Transverse colon (tissue), 3 donors: ENCODE measurements at regions not wholly inside any gene's neighbourhood (a gene's known extent, or its start where the extent isn't known, plus 50 kb on each side); places are given as distances from the start of the nearest gene placed in this dataset.

Experiments used
- CTCF ChIP-seq, 5 experiments: fragments of 200-600 bp in 3 of 5; fragments of 450-650 bp in 2 of 5; sonication (generic) in 3 of 5; IDR thresholded peaks; 1 replicate in 2 of 5; 2 replicates in 3 of 5; pipeline ENCODE4 v1.5.1; 2016 to 2017; ENCODE audit warnings: antibody characterized with exemption in 5 of 5, inconsistent platforms in 3 of 5, mild to moderate bottlenecking in 2 of 5, moderate library complexity in 1 of 5
- EP300 ChIP-seq: sonication (generic); formaldehyde crosslinking; IDR thresholded peaks from one replicate; pipeline ENCODE4 v1.6.1; 2017; ENCODE audit warnings: antibody characterized with exemption, low read depth
- POLR2A ChIP-seq: fragments of 450-650 bp; IDR thresholded peaks from one replicate; pipeline ENCODE4 v1.6.1; 2016; ENCODE audit warnings: antibody characterized with exemption, mild to moderate bottlenecking, moderate library complexity

- TF ChIP-seq CTCF (IDR thresholded peaks at IDR 0.05) (no peak), POLR2A (no peak), EP300 (no peak)
Observed at GRCh38 chr12:4164559-4165558, 108.7 kb upstream of the CCND2 start.
